ENCODE measurements at regions not wholly inside any gene's neighbourhood (a gene's known extent, or its start where the extent isn't known, plus 50 kb on each side); places are given as distances from the start of the nearest gene placed in this dataset.
A peak's percentile ranks its signal among the peaks of the same experiment; 100 is the strongest.

DNA sequence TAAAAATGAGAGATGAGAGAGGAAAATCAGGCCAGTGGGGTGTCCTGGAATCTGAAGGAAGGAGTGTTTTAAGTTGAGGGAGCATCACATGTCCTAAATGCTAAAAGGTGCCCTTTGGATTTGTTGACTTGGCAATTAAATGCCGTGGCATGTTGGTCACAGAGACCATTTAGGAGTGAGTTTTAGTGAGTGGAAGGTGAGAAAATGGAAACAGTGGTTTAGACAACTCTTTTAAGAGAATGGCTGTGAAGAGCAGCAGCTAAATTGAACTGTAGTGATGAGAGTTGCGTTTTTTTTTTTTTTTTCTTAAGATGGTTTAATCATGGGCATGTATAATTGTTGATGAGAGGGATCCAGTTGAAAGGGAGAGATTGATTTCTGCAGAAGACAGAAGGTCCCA, 95.0 kb downstream of the S1PR1 start:
- H3K36me3 Mint-ChIP-seq (ENCODE audit: insufficient read depth) = peaks cover 2% of the 10 kb centered on the region
- peak overlapping the region; percentile 25 for H3K4me3 Mint-ChIP-seq
- H3K4me1 Mint-ChIP-seq = peaks cover 40% of the 10 kb centered on the region
- H3K27me3 Mint-ChIP-seq = no peaks in the 10 kb centered on the region
- DNase-seq (ENCODE audit: low spot score in 2 of 2) (no peak), ATAC-seq (replicated peaks; ENCODE audit: extremely low read depth, poor library complexity, severe bottlenecking) (no peak)
- peaks cover 10% of the 10 kb centered on the region for H3K9me3 Mint-ChIP-seq
- H3K27ac Mint-ChIP-seq (ENCODE audit: low read depth) = peak overlapping the region; percentile 72

DNA sequence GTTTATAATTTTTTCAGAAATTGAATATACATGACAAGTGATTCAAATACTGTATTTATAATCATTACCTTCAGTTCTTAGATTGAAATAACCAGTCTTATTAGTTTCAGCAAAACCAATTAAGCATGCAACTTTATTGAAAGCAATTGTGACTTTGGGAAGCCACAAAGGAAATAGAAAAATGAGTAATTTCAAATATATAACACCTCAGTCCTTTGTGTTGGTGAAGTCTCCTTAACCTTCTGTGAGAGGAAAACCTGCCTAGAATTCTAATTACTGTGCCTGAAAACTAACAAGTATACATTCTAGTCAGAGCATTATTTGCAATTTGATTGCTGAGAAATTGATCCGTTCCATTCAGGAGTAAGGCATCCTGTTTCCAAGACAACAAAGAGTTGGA, 95.8 kb downstream of the S1PR1 start:
- peaks cover 42% of the 10 kb centered on the region for H3K4me1 Mint-ChIP-seq
- ATAC-seq (replicated peaks; ENCODE audit: extremely low read depth, poor library complexity, severe bottlenecking) (no peak), DNase-seq (ENCODE audit: low spot score in 2 of 2) (no peak)
- no peak overlapping the region for H3K4me3 Mint-ChIP-seq
- peak overlapping the region; percentile 72 for H3K27ac Mint-ChIP-seq (ENCODE audit: low read depth)
- H3K27me3 Mint-ChIP-seq = no peaks in the 10 kb centered on the region
- H3K9me3 Mint-ChIP-seq = peaks cover 10% of the 10 kb centered on the region
- peaks cover 2% of the 10 kb centered on the region for H3K36me3 Mint-ChIP-seq (ENCODE audit: insufficient read depth)

DNA sequence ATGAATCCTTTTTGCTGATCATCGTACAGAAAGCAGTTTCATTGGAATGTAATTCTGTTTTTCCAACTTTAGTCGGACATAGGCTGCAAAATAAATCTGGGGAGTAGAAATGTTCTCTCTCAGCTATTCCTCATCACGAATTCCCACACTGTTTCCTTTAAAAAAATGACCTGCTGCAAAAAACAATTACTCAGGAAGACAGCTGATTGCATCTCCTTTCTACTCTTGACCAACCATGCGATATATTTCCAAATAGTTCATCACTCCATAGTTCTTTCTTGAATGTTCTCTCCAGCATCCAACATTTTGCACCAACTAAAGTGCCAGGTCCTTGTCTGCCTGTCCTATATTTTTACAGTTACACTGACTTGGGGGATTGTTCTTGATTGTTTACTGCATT, 96.4 kb downstream of the S1PR1 start:
- Mint-ChIP-seq H3K36me3 (ENCODE audit: insufficient read depth) (peaks cover 2% of the 10 kb centered on the region), H3K9me3 (peaks cover 10% of the 10 kb centered on the region), H3K27ac (ENCODE audit: low read depth) (no peak overlapping the region), H3K27me3 (no peaks in the 10 kb centered on the region), H3K4me3 (no peak overlapping the region), H3K4me1 (peaks cover 46% of the 10 kb centered on the region)
- no peak for ATAC-seq (replicated peaks; ENCODE audit: extremely low read depth, poor library complexity, severe bottlenecking)
- DNase-seq (ENCODE audit: low spot score in 2 of 2) = no peak

DNA sequence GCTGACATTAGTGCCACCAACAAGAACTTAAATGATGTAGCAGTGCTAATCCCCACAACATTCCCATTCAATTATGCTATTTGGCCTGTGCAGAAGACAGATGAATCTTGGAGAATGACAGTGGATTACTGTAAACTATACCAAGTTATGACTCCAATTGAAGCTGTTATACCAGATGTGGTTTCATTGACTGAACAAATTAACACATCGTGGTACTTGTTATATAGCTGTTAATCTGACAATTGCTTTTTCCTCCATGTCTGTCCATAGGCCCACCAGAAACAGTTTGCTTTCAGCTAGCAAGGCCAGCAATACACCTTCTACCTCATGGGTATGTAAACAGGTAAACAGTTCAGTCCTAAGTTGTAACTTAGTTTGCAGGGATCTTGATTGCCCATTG, 101.1 kb downstream of the S1PR1 start:
- Mint-ChIP-seq H3K27me3 (no peaks in the 10 kb centered on the region), H3K9me3 (peaks cover 7% of the 10 kb centered on the region), H3K4me1 (peaks cover 33% of the 10 kb centered on the region), H3K27ac (ENCODE audit: low read depth) (peak overlapping the region; percentile 84), H3K4me3 (no peak overlapping the region), H3K36me3 (ENCODE audit: insufficient read depth) (peaks cover 2% of the 10 kb centered on the region)
- ATAC-seq (replicated peaks; ENCODE audit: extremely low read depth, poor library complexity, severe bottlenecking) (peak; percentile 59), DNase-seq (ENCODE audit: low spot score in 2 of 2) (no peak)

DNA sequence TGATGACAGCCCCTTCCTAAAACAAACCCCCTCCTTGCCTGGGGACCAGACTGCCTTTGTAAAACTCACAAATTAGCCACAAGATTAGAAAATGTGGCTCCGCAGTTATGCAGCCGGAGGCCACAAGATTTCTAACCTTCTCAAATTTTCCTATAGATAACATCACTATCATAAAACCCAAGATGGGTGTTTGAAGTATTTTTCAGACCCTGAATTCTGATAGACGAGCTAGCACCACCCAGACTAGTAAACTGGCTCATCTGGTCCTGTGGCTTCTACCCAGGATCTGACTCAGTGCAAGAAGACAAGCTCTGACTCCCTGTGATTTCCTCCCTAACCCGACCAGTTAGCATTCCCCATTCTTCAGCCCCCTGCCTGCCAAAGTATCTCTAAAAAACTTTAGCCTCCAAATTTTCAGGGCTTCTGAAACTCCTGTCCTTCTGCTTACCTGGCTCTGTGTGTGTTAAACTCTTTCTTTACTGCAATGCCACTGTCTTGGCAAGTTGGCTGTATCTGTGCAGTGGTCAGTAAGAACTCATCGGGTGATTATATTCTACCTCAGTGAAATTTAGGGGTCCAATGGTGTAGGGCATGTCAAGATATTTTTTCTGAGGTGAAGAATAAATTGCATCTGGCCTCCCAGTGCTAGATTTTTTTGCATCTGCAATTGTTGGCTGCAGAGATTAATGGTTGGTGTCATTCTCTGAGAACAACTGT, 102.1 kb downstream of the S1PR1 start:
- H3K4me3 Mint-ChIP-seq = peak overlapping the region; percentile 31
- no peak for DNase-seq (ENCODE audit: low spot score in 2 of 2)
- ATAC-seq (replicated peaks; ENCODE audit: extremely low read depth, poor library complexity, severe bottlenecking) = peak; percentile 86
- peak overlapping the region; percentile 84 for H3K27ac Mint-ChIP-seq (ENCODE audit: low read depth)
- H3K4me1 Mint-ChIP-seq = peaks cover 36% of the 10 kb centered on the region
- no peaks in the 10 kb centered on the region for H3K27me3 Mint-ChIP-seq
- peaks cover 2% of the 10 kb centered on the region for H3K36me3 Mint-ChIP-seq (ENCODE audit: insufficient read depth)
- peaks cover 14% of the 10 kb centered on the region for H3K9me3 Mint-ChIP-seq

DNA sequence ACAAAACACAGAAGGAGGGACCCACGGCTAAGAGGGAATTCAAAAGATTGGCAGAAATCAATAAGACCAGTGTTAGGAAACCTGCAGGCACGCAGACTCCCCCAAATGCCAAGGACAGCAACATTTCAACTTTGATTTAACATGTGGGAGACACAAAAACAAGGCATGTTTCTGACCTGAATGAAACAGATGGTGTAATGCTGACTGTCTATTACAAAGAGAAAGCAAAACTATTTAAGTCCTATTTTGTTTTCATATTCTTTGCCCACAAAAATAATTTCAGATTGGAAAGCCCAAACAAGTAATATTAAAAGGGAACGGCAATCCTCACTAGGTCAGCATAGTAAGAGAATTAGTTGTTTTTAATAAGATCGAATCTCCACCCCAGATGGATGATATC, 107.9 kb downstream of the S1PR1 start:
- ATAC-seq (replicated peaks; ENCODE audit: extremely low read depth, poor library complexity, severe bottlenecking) = no peak

DNA sequence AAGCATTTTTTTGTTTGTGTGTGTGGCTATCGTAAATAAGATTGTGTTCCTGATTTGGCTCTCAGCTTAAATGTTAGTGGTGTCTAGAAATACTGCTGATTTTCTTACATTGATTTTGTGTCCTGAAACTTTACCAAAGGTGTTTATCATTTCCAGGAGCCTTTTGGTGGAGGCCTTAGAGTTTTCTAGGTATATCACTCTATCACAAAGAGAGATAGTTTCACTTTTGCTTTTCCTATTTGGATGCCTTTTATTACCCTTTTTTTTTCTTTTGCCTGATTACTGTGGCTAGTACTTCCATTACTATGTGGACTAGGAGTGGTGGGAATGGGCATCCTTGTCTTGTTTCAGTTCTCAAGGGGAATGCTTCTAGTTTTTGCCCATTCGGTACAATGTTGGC, 109.6 kb downstream of the S1PR1 start:
- Mint-ChIP-seq H3K9me3 (peaks cover 9% of the 10 kb centered on the region), H3K36me3 (ENCODE audit: insufficient read depth) (no peaks in the 10 kb centered on the region), H3K27me3 (no peaks in the 10 kb centered on the region), H3K27ac (ENCODE audit: low read depth) (peak overlapping the region; percentile 60), H3K4me3 (peak overlapping the region; percentile 54), H3K4me1 (peaks cover 50% of the 10 kb centered on the region)
- DNase-seq (ENCODE audit: low spot score in 2 of 2) (no peak), ATAC-seq (replicated peaks; ENCODE audit: extremely low read depth, poor library complexity, severe bottlenecking) (no peak)

More for the DNA sequence above, 107.9 kb downstream of the S1PR1 start:
- peak overlapping the region; percentile 42 for H3K27ac Mint-ChIP-seq (ENCODE audit: low read depth)
- no peak for DNase-seq (ENCODE audit: low spot score in 2 of 2)
- no peaks in the 10 kb centered on the region for H3K27me3 Mint-ChIP-seq
- peaks cover 9% of the 10 kb centered on the region for H3K9me3 Mint-ChIP-seq
- no peaks in the 10 kb centered on the region for H3K36me3 Mint-ChIP-seq (ENCODE audit: insufficient read depth)
- H3K4me3 Mint-ChIP-seq = peak overlapping the region; percentile 23
- peaks cover 50% of the 10 kb centered on the region for H3K4me1 Mint-ChIP-seq

DNA sequence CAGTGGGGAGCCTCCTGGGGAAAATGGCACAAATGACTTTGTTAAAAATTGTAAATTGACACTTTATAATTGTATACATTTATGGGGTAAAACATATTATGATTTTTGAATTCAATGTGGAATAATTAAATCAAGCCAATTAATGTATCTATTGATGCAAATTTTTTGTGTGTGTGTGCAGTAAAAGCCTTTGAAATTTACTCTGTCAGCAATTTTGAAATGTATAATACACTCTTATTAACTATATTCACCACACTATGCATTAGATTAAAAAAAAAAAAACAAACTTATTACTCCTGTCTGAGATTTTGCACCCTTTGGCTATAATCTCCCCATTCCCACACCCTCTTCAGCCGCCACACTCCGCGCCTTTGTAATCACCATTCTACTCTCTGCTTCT, 119.2 kb downstream of the S1PR1 start:
- ATAC-seq (replicated peaks; ENCODE audit: extremely low read depth, poor library complexity, severe bottlenecking) (no peak), DNase-seq (ENCODE audit: low spot score in 2 of 2) (no peak)
- H3K27me3 Mint-ChIP-seq = no peaks in the 10 kb centered on the region
- peaks cover 3% of the 10 kb centered on the region for H3K36me3 Mint-ChIP-seq (ENCODE audit: insufficient read depth)
- H3K9me3 Mint-ChIP-seq = no peaks in the 10 kb centered on the region
- H3K4me3 Mint-ChIP-seq = no peak overlapping the region
- peaks cover 22% of the 10 kb centered on the region for H3K4me1 Mint-ChIP-seq
- no peak overlapping the region for H3K27ac Mint-ChIP-seq (ENCODE audit: low read depth)

DNA sequence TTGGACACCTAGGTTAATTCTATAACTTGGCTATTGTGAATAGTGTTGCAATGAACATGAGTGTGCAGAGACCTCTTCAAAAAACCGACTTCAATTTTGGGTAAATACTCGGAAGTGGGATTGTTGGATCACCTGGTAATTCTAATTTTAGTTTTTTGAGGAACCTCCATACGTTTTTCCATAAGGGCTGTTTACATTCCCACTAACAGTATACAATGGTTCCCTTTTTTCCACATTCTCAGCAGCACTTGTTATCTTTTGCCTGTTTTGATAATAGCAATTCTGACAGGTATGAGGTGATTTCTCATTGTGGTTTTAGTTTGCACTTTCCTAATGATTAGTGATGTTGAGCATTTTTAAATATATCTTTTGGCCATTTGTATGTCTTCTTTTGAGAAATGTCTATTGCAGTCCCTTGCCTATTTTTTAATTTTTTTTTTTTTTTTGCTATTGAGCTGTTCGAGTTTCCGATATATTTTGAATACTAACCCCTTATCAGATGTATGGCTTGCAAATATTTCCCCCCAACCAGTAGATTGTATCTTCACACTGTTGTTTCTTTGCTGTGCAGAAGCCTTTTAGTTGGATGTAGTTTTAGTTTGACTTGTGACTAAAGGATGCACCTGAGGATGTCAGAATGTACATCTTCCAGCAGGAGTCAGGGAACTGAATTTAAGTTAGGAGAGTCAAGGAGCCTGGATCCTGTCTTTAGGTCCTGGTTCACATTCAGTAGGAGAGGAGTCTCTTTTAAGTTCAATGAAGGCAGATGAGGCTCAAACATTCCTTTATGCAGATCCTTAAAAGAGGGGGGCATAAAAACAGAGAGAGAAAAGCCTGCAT, 120.0 kb downstream of the S1PR1 start:
- H3K27me3 Mint-ChIP-seq = no peaks in the 10 kb centered on the region
- H3K9me3 Mint-ChIP-seq = no peaks in the 10 kb centered on the region
- H3K4me1 Mint-ChIP-seq = peaks cover 19% of the 10 kb centered on the region
- no peak overlapping the region for H3K4me3 Mint-ChIP-seq
- H3K27ac Mint-ChIP-seq (ENCODE audit: low read depth) = peak overlapping the region; percentile 41
- DNase-seq (ENCODE audit: low spot score in 2 of 2) (no peak), ATAC-seq (replicated peaks; ENCODE audit: extremely low read depth, poor library complexity, severe bottlenecking) (peak; percentile 16)
- peaks cover 3% of the 10 kb centered on the region for H3K36me3 Mint-ChIP-seq (ENCODE audit: insufficient read depth)

DNA sequence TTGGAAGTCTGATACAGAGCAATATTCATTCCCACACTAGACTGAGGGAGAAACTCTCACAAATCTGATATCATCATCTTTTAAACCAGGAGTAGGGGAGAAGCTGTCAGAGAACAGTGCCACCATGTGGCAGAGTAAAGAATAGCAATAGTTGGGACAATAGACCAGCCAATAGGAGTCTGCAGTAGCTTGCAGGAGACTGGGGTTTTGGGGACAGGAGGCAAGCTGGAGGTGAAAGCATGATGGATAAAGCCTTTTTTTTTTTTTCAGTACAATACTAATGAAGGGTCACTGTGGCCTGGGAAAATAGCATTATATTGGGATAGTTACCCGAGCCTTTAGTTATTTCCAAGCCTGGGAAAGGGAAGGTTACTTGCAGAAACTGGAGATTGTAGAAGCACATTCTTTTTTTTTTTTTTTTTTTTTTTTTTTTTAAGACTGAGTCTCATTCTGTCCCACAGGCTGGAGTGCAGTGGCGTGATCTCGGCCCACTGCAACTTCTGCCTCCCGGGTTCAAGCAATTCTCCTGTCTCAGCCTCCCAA, 120.7 kb downstream of the S1PR1 start:
- Mint-ChIP-seq H3K27ac (ENCODE audit: low read depth) (peak overlapping the region; percentile 41), H3K4me1 (peaks cover 15% of the 10 kb centered on the region), H3K36me3 (ENCODE audit: insufficient read depth) (peaks cover 3% of the 10 kb centered on the region), H3K27me3 (no peaks in the 10 kb centered on the region), H3K9me3 (no peaks in the 10 kb centered on the region), H3K4me3 (no peak overlapping the region)
- DNase-seq (ENCODE audit: low spot score in 2 of 2) = peak; percentile 51 to 78
- peak; percentile 92 for ATAC-seq (replicated peaks; ENCODE audit: extremely low read depth, poor library complexity, severe bottlenecking)

DNA sequence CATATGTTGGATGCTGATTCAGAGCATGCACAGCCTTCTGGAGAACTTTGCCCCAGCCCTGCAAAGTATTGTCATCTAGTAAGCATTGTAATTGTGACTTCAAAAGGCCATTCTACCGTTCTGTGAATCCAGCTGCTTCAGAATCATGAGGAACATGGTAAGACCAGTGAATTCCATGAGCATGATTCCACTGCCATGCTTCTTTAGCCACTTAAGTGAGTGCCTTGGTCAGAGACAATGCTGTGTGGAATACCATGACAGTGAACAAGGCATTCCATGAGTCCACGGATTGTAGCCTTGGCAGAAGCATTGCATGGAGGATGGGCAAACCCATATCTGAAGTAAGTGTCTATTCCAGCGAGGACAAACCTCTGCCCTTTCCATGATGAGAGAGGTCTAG, 123.7 kb downstream of the S1PR1 start:
- no peak overlapping the region for H3K4me3 Mint-ChIP-seq
- H3K9me3 Mint-ChIP-seq = no peaks in the 10 kb centered on the region
- no peak for ATAC-seq (replicated peaks; ENCODE audit: extremely low read depth, poor library complexity, severe bottlenecking)
- no peak for DNase-seq (ENCODE audit: low spot score in 2 of 2)
- H3K27me3 Mint-ChIP-seq = no peaks in the 10 kb centered on the region
- H3K36me3 Mint-ChIP-seq (ENCODE audit: insufficient read depth) = peaks cover 3% of the 10 kb centered on the region
- no peak overlapping the region for H3K27ac Mint-ChIP-seq (ENCODE audit: low read depth)
- peaks cover 15% of the 10 kb centered on the region for H3K4me1 Mint-ChIP-seq

DNA sequence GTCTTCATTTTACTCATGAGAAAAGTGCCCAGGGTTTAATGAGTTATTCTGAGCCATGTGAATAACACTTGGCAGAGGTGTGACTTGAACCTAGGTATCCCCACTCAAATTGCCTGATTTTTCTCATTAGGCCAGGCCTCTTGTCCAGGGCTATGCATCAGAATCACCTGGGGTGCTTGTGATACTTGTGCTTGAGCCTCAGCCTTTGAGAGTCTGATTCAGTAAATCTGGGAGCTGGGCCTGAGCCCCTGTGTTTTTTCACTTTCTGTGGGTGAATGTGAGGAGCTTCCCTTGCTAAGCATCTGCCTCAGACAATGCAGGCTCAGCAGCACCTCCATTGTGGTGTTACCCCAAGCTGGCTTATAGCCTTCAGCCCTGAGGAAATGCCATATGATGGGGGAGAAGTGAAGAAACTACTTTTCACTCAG, 127.1 kb downstream of the S1PR1 start:
- no peaks in the 10 kb centered on the region for H3K36me3 Mint-ChIP-seq (ENCODE audit: insufficient read depth)
- H3K4me3 Mint-ChIP-seq = no peak overlapping the region
- H3K9me3 Mint-ChIP-seq = no peaks in the 10 kb centered on the region
- H3K27ac Mint-ChIP-seq (ENCODE audit: low read depth) = no peak overlapping the region
- no peaks in the 10 kb centered on the region for H3K27me3 Mint-ChIP-seq
- H3K4me1 Mint-ChIP-seq = no peaks in the 10 kb centered on the region
- ATAC-seq (replicated peaks; ENCODE audit: extremely low read depth, poor library complexity, severe bottlenecking) (no peak), DNase-seq (ENCODE audit: low spot score in 2 of 2) (no peak)
